ENCODE measurements at regions not wholly inside any gene's neighbourhood (a gene's known extent, or its start where the extent isn't known, plus 50 kb on each side); places are given as distances from the start of the nearest gene placed in this dataset.
"Not testable (repeated sequence)": the region's sequence is repeated elsewhere in the genome, so short reads cannot be mapped to it uniquely, and the experiment has no call there.

DNA sequence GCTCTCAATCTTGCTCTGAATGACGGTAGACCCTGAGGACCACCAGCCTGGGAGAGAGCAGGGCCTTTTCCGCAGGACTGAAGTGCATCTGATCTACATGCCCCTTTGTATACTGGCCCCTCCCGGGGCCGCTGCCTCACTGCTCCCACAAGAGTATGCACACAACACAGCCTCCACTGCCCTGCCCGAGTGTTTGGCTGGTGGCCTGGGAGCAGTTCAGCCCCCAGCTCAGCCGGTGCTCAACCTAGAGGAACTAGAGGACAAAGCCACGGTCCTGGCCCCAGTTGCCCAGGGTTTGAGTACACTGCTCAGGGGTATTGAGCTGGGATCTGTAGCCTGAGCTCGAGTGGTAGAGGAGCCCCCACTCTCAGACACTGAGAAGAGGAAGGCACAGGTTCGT lies 118.9 kb upstream of the CAB39 start:
- no peak overlapping the region for H3K4me3 ChIP-seq (ENCODE audit: low read depth, low read length)
- TF ChIP-seq, protein P1, sequence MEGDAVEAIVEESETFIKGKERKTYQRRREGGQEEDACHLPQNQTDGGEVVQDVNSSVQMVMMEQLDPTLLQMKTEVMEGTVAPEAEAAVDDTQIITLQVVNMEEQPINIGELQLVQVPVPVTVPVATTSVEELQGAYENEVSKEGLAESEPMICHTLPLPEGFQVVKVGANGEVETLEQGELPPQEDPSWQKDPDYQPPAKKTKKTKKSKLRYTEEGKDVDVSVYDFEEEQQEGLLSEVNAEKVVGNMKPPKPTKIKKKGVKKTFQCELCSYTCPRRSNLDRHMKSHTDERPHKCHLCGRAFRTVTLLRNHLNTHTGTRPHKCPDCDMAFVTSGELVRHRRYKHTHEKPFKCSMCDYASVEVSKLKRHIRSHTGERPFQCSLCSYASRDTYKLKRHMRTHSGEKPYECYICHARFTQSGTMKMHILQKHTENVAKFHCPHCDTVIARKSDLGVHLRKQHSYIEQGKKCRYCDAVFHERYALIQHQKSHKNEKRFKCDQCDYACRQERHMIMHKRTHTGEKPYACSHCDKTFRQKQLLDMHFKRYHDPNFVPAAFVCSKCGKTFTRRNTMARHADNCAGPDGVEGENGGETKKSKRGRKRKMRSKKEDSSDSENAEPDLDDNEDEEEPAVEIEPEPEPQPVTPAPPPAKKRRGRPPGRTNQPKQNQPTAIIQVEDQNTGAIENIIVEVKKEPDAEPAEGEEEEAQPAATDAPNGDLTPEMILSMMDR (conservative IDR thresholded peaks at IDR 0.05; ENCODE audit: low read depth, low read length), result no peak
- no peak for DNase-seq (ENCODE audit: low read depth)

DNA sequence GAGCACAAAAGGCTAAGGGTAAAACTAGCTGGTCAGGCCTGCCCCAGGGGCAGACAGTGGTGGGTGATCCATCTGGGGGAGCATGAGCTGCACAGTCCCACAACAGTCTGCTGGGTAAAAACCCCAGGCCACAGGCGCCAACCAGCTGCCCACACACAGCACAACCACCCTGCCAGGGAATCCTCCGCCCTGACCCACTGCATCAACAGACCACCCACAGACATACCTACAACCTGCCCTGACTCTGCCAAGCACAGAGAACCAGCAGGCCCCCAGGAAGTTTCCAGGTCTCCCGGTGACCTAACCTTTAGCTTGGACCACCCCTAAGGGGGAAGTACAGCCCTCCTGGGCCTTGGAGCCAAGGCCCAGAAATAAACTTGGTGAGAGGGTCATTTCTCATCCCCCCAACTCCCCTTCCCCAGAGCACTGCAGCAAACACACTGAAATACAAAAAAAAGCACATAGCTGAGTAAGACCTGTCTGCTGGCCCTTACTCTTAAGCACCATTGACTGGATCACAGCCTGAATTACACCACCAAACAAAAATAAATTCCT lies 118.3 kb upstream of the CAB39 start:
- TF ChIP-seq, protein P1 (conservative IDR thresholded peaks at IDR 0.05; ENCODE audit: low read depth, low read length), result no peak
- DNase-seq (ENCODE audit: low read depth), result no peak
- H3K4me3 ChIP-seq (ENCODE audit: low read depth, low read length), result no peak overlapping the region

DNA sequence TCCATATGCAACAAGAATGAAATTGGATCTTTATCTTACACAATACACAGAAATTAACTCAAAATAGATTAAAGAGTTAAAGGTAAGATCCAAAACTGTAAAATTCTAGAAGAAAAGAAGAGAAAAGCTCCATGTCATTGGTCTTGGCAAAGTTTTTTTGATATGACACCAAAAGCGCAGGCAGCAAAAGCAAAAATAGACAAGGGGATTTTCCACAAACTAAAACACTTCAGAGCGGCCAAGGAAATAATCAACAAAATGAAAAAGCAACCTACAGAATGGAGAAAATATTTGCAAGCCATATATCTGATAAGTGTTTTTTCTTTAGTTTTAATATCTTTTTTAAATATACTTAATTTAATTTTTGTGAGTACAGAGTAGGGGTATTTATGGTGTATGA lies 112.8 kb upstream of the CAB39 start:
- TF ChIP-seq, protein P1 (conservative IDR thresholded peaks at IDR 0.05; ENCODE audit: low read depth, low read length), result no peak
- no peak overlapping the region for H3K4me3 ChIP-seq (ENCODE audit: low read depth, low read length)
- no peak for DNase-seq (ENCODE audit: low read depth)

DNA sequence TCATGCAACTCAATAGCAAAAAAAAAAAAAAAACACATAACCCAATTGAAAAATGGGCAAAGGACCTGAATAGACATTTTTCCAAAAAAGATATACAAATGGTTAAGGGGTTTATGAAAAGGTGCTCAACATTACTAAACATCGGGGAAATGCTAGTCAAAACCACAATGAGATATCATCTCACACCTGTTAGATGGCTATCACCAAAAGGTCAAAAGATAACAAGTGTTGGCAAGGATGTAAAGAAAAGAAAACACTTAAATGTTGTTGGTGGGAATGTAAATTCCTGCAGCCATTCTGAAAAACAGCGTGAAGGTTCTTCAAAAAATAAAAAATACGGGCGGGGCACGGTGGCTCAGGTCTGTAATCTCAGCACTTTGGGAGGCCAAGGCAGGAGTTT lies 112.4 kb upstream of the CAB39 start:
- TF ChIP-seq, protein P1 (conservative IDR thresholded peaks at IDR 0.05; ENCODE audit: low read depth, low read length), result no peak

DNA sequence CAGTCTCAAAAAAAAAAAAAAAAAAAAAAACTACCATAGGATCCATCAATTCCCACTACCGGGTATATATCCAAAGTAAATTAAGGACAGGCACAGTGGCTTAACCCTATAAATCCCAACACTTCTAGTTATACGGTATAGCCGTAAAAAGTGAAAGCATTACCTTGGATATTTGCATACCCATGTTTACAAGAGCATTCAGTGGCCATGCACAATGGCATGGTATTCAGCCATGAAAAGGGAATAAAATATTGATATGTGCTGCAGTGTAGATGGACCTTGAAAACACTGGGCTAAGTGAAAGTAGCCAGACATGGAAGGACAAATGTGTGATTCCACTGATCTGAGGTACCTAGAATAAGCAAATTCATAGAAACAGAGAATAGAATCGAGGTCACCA lies 111.8 kb upstream of the CAB39 start:
- no peak for DNase-seq (ENCODE audit: low read depth)
- TF ChIP-seq, protein P1 (conservative IDR thresholded peaks at IDR 0.05; ENCODE audit: low read depth, low read length), result no peak
- H3K4me3 ChIP-seq (ENCODE audit: low read depth, low read length), result no peak overlapping the region

More for the DNA sequence above, 112.4 kb upstream of the CAB39 start:
- no peak overlapping the region for H3K4me3 ChIP-seq (ENCODE audit: low read depth, low read length)
- DNase-seq (ENCODE audit: low read depth), result no peak

DNA sequence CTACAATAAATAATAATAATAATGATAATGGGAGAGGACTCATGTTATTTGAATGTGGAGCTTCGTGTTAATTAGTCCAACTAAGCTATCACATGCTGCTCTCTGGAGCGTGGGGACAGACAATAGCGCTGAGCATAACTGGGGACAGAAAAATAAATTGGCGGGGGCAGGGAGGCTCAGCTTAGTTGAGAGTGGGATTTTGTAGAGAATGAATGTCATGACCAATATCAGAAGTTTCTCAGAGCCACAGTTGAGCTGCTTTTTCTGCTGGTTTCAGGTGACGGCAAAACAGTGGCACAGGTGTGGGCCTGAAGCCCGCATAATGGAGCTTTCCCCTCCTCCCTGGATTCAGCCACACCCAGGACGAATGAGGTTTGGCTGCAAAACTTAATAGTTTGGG lies 111.1 kb upstream of the CAB39 start:
- TF ChIP-seq, protein P1 (conservative IDR thresholded peaks at IDR 0.05; ENCODE audit: low read depth, low read length), result no peak
- DNase-seq (ENCODE audit: low read depth), result no peak
- no peak overlapping the region for H3K4me3 ChIP-seq (ENCODE audit: low read depth, low read length)

DNA sequence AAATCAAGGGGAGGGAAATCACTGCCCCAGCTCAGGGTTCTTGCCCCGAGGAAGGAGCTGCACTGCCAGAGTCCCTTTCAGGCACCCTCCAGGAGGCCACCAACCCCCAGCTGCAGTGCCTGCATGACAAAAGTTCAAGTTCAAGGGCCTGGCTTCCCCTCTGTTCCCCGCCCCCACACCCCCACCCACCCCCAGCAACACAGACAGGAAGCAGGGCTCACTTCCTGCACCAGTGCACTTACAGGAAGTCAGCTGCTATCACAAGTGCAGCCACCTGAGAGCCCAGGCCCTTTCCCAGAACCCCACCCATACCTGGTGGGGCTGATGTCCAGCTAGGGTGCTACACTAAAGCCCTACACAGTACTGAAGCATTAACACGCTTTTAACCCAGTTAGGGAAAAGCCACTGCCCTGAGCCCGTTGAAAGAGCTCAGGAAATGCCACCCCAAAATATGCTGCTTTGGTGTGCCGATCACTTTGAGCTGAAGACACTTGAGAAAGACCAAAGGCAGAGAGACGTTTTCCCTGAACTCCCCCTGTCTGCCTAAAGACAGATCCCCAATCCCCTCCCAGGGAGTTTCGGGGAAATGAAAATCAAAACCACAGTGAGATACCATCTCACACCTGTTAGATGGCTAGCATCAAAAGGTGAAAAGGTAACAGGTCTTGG lies 109.9 kb upstream of the CAB39 start:
- TF ChIP-seq, protein P1 (conservative IDR thresholded peaks at IDR 0.05; ENCODE audit: low read depth, low read length), result no peak
- H3K4me3 ChIP-seq (ENCODE audit: low read depth, low read length), result no peak overlapping the region
- DNase-seq (ENCODE audit: low read depth), result no peak

DNA sequence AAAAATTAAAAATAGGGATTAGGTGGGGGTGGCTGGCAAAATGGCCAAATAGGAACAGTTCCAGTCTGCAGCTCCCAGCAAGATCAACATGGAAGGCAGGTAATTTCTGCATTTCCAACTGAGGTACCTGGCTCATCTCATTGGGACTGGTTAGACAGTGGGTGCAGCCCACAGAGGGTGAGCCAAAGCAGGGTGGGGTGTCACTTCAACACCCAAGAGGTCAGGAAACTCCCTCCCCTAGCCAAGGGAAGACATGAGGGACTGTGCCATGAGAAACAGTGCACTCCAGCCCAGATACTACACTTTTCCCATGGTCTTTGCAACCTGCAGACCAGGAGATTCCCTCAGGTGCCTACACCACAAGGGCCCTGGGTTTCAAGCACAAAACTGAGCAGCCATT lies 109.3 kb upstream of the CAB39 start:
- not testable (repeated sequence) for H3K4me3 ChIP-seq (ENCODE audit: low read depth, low read length); DNase-seq (ENCODE audit: low read depth)

DNA sequence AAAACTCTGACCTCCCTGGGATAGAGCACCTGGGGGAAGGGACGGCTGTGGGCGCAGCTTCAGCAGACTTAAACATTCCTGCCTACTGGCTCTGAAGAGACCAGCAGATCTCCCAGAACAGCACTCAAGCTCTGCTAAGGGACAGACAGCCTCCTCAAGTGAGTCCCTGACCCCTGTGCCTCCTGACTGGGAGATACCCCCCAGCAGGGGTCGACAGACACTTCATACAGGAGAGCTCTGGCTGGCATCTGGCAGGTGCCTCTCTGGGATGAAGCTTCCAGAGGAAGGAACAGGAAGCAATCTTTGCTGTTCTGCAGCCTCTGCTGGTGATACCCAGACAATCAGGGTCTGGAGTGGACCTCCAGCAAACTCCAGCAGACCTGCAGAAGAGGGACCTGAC lies 108.5 kb upstream of the CAB39 start:
- not testable (repeated sequence) for DNase-seq (ENCODE audit: low read depth); H3K4me3 ChIP-seq (ENCODE audit: low read depth, low read length)
